ENCODE measurements at regions not wholly inside any gene's neighbourhood (a gene's known extent, or its start where the extent isn't known, plus 50 kb on each side); places are given as distances from the start of the nearest gene placed in this dataset.

DNA sequence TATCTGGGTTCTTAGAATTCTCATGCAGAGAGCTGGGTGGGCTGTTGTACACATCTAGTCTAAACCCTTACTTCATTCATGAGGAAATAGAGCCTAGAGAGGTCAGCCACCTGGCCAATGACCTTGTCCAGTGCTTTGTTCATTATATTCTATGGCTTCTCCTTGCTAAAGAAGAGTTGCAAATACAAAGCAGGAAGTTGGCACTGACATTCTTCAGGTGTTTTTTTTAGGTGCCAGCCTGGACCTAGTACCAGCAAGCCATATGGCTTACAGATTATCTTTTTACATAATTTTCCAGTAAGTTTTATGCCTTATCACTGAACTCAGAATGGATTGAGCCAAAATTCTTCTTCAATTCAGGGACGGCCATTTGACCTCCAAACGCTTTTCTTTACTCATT is 54.7 kb upstream of the PGM2 start:
- TF ChIP-seq, protein P1, sequence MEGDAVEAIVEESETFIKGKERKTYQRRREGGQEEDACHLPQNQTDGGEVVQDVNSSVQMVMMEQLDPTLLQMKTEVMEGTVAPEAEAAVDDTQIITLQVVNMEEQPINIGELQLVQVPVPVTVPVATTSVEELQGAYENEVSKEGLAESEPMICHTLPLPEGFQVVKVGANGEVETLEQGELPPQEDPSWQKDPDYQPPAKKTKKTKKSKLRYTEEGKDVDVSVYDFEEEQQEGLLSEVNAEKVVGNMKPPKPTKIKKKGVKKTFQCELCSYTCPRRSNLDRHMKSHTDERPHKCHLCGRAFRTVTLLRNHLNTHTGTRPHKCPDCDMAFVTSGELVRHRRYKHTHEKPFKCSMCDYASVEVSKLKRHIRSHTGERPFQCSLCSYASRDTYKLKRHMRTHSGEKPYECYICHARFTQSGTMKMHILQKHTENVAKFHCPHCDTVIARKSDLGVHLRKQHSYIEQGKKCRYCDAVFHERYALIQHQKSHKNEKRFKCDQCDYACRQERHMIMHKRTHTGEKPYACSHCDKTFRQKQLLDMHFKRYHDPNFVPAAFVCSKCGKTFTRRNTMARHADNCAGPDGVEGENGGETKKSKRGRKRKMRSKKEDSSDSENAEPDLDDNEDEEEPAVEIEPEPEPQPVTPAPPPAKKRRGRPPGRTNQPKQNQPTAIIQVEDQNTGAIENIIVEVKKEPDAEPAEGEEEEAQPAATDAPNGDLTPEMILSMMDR (IDR thresholded peaks at IDR 0.05): no peak
- TF ChIP-seq POLR2A (IDR thresholded peaks at IDR 0.05): no peak
